GM13977 (cell line): ENCODE measurements at regions not wholly inside any gene's neighbourhood (a gene's known extent, or its start where the extent isn't known, plus 50 kb on each side); places are given as distances from the start of the nearest gene placed in this dataset.

ENCODE experiments used
- DNase-seq: peaks from one replicate; pipeline ENCODE4 v3.0.0; 2012; ENCODE audit warnings: low spot score
- in situ Hi-C: fragments of 300-500 bp; cut with MboI; formaldehyde crosslinking; loops from one replicate; pipeline ENCODE4 v1.12.0; 2022; ENCODE audit warnings: low sequenced_read_pairs, low pct_unique_long_range_greater_than_20kb, mixed read lengths, inconsistent platforms; ENCODE audit not compliant: unreplicated experiment
- TF ChIP-seq, protein P1 (sequence below): IDR thresholded peaks from 2 replicates; pipeline ENCODE4 v1.5.1; 2012; ENCODE audit warnings: mild to moderate bottlenecking, control low read depth; ENCODE audit not compliant: insufficient read depth; ENCODE audit errors: extremely low read depth, missing control alignments

GRCh38 chr1:60709426-60709825 lies 372.9 kb upstream of the NFIA start:
- no peak for DNase-seq
- TF ChIP-seq, protein P1, sequence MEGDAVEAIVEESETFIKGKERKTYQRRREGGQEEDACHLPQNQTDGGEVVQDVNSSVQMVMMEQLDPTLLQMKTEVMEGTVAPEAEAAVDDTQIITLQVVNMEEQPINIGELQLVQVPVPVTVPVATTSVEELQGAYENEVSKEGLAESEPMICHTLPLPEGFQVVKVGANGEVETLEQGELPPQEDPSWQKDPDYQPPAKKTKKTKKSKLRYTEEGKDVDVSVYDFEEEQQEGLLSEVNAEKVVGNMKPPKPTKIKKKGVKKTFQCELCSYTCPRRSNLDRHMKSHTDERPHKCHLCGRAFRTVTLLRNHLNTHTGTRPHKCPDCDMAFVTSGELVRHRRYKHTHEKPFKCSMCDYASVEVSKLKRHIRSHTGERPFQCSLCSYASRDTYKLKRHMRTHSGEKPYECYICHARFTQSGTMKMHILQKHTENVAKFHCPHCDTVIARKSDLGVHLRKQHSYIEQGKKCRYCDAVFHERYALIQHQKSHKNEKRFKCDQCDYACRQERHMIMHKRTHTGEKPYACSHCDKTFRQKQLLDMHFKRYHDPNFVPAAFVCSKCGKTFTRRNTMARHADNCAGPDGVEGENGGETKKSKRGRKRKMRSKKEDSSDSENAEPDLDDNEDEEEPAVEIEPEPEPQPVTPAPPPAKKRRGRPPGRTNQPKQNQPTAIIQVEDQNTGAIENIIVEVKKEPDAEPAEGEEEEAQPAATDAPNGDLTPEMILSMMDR, result no peak
- in situ Hi-C loops, result no loop called here

DNA sequence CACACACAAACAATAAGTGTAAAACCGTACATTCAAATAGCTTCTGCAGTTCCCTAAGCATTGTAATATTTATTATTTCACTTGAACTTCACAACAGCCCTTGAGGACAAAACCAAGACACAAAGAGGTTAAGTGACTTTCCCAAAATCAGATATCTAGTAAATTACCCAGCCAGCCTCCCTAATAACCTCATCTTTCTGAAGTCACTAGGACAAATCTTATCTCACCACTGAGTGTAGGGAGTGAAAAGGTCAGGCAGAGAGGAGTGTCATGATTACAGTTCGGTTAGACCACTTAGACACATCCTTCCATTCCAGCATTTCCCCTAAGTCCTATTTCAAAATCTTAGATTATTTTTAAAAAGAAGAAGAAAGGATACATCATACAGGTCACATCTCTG lies 377.3 kb upstream of the NFIA start:
- in situ Hi-C loops, result no loop called here
- DNase-seq, result no peak
- TF ChIP-seq, protein P1, result no peak

GRCh38 chr1:60703155-60703554 lies 379.2 kb upstream of the NFIA start:
- TF ChIP-seq, protein P1, result no peak
- in situ Hi-C loops, result no loop called here
- DNase-seq, result no peak

DNA sequence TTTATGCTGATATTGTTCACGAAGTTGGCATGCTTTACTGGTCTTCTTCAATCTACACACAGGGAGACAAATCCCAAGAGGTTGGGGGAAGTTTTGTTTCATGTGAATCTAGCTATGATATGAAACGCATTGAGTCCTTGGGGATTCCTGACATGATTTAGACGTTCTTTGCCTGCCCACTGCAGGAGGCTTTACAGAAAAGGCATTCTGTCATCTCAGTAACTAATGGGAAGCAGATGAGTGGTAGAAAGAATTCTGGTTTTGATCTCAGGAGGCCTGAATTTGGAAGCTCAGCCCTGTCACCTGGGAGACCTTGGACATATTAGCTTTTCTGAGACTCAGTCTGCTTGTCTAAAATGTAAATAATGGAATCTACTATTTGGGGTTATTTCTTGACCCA lies 383.0 kb upstream of the NFIA start:
- in situ Hi-C loops, result no loop called here
- no peak for DNase-seq
- TF ChIP-seq, protein P1, result no peak

GRCh38 chr1:60697204-60697994 lies 385.0 kb upstream of the NFIA start:
- DNase-seq, result no peak
- TF ChIP-seq, protein P1, result no peak
- in situ Hi-C loops, result no loop called here

GRCh38 chr1:60696512-60696911 lies 385.8 kb upstream of the NFIA start:
- TF ChIP-seq, protein P1, result no peak
- DNase-seq, result no peak
- in situ Hi-C loops, result no loop called here
